ENCODE measurements at regions not wholly inside any gene's neighbourhood (a gene's known extent, or its start where the extent isn't known, plus 50 kb on each side); places are given as distances from the start of the nearest gene placed in this dataset.

DNA sequence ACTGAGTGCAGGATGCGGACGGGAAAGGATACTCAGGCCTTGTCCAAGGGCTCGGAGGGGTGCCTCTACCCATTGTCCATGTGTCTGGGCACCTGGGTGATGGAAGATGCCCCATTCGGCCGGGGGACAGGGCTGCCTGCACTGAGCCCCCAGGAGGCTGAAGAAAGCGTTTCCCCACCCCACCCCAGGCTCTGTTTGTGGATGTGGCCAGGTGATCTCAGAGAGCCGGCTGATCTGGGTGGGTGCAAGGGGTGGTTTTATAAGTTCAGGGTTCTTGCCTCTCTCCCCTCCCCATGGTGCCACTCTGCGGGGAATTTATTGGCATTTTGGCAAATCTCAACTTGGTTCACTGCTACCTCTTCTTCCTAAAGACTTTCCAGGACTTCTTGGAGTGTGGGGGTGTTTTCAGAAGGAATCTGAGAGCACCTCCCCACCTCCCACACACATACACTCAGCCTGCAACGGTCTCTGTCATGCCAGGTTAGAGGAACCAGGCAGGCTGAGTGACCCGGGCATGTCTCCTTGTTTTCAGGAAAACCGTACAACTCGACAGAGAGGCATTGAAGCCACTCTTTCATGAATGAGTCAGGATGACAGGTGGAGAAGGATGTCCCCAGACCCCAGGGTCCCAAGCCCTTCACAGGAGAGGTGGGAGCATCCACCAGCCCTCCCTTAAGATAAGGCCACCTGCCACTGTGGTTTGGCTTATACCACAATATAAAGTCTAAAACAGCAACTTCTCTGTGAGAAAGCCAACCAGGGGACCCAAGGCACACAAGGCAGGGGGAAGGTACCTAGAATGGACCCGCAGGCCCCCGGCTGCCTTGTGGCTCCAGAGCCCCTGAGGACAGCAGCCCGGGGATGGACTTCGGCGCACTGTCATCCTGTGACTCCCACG is 174.9 kb downstream of the ETS2 start:
- no peak for DNase-seq

- DNase-seq = no peak
These were observed 173.8 kb downstream of the ETS2 start for GRCh38 chr21:38979271-38980121.

DNA sequence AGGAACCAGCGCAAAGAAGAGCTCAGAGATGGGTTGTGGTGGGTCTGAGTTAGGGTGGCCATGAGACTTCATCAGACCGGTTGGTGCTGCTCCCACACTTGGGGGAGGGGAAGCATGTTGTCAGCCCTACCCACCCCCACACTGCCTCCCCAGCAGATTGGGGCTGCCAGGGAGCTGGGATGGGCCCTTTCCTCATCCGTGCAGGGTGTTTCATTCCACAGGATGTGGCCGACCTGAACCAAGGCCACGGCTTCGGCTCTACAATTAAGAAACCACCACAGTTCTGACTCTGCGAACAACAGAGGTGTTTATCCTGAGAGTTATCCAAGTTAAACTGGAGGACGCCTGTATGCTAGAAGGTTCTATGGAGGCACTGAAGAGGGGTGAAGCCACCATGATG is 171.2 kb downstream of the ETS2 start:
- no peak for DNase-seq

GRCh38 chr21:38973552-38973951 is 167.8 kb downstream of the ETS2 start:
- DNase-seq = no peak

DNA sequence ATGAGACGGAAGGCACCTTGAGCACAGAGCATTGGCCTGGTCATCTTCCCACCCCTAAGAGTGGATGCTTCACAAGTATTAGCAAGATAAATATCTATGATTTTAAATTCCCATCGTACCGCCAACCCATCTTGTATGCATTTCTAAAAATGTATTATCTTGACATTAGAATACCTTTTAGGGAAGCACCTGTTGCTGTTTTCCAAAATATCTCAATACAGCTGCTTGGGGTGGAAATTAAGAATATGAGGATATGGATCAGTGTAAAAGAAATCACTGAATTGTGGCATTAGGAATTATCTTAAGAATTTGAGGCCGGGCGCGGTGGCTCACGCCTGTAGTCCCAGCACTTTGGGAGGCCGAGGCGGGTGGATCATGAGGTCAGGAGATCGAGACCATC is 166.3 kb downstream of the ETS2 start:
- no peak for DNase-seq

- no peak for DNase-seq
These were observed 165.0 kb downstream of the ETS2 start for GRCh38 chr21:38970765-38971164.

DNA sequence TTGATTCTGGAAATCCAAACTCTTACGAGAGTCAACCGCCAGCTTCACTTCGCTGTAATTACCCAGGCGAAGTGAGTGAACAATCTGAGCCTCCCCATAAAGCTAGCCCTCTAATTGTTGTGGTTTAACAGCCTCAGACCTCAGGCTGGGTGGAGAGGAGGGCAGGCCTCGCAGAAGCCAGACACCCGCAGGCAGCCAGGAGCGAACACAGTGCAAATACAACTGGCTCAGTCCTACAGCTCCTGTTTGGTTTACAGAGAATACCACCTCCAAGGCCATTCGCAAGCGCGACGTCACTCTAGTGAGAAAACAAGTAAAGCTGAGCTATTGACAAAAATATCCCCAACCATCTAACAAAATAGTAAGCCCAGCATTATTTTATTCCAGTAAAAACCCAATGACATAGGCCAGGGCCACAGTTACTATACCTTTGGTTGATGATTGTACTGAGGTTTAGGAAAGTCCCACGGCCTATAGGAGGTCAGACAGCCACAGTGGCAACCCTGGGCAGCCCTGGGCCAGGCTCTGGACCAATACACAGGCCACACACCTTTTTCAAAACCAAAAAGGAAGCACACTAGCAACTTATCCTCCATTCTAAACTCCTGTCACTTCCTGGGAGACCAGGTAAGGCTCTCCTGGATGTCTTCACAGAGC is 163.3 kb downstream of the ETS2 start:
- peak; percentile 88 for DNase-seq

DNA sequence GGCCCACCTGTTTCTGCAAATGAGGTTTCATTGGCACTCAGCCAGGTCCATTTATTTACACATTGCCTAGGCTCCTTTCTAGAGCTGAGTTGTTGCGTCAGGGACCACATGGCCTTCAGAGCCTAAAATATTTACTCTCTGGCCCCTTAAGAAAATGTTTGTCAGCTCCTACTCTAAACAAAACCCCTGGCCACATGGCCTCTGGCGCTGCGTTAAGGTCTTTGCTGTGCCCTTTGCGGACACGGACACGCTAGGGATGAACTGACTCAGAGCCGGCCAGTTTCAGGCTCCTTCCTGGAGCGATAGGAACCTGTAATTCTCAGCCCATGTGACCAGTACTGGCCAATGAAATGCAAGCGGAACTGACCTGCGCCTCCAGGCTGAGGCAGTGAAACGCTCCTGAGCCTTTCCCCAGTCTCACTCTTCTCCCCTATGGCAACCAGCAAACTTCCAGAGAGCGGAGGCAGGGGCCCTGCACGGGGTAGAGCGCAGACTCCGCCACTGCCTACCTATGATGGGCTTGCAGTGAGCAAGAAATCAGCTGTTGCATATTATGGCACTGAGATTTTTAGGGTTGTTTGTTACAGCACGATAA is 160.3 kb downstream of the ETS2 start:
- DNase-seq = peak; percentile 90

GRCh38 chr21:38965241-38965640 is 159.5 kb downstream of the ETS2 start:
- DNase-seq = no peak

GRCh38 chr21:38963006-38963405 is 157.3 kb downstream of the ETS2 start:
- DNase-seq = no peak

DNA sequence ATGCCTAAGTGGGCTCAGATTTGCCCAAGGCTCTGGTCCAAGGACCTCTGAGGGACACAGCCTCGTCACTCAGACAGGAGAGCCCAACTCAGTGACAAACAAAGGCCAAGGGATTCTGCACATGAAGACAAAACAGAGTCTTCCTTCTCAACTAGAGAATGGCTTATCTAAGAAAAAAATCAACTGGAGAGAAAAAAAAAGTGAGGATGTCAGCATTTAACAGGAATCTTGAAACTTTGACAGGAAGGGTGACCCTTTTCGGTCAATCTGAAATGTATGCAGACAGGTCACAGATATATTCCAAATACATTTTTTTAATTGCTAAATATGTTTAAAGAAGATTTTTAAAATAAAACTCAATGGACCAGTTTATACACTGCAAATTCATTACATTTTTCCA is 154.5 kb downstream of the ETS2 start:
- no peak for DNase-seq

GRCh38 chr21:38959692-38960061 is 153.9 kb downstream of the ETS2 start:
- DNase-seq = no peak

- no peak for DNase-seq
These were observed 153.4 kb downstream of the ETS2 start for GRCh38 chr21:38958940-38959691.

GRCh38 chr21:38958323-38958705 is 152.6 kb downstream of the ETS2 start:
- no peak for DNase-seq

GRCh38 chr21:38957575-38958322 is 152.0 kb downstream of the ETS2 start:
- no peak for DNase-seq

DNA sequence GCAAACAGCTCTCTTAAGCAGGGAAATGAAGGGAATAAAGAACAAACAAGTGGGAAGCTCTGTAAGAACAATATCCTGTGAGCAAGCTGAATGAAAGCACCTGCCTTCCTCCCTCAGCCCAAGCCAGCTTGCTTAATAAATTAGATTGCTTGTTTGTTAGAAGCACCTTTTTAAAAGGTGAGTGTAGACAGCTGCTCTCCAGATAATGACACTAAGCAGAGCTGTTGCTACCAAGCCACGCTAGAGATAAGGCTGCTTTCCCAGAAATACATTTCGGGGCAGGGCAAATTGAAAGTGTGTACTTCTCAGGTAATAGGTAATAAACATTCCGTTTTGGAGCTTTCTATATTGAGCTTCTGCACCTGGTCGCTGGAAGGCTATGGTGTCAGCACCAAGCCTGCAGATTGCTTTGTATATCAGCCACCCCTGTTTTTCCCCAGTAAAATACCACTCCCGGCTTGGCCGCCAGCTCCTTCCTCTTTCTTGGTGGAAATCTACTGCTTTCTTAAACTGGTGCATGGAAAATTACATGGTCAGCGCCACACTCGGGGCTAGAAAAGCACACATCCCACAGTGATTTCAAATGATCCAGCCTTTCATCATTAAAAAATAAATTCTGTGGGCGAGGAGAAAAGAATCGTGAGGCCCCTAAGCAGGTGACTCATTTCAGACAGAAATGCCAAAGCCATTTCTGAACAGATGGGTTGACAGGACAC is 151.3 kb downstream of the ETS2 start:
- no peak for DNase-seq

- DNase-seq = no peak
These were observed 150.8 kb downstream of the ETS2 start for GRCh38 chr21:38956521-38956855.

DNA sequence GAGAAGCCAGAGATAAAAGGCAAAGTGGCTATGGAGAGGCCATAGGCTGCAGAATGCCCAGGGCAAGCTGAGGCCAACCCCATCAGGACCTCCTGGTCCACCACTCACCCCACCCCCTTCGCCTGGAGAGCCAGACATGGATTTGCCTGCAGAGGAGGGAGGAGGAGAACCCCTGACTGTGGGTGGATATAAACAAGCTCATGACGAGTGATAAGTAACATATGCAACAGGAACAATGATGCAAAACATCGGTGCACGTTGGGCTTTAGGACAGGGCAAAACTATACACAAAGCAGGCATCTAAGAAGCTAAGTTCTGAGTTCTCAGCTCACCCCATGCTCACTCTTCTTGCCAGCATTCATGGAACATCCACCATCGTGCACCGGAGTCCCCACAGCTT is 150.3 kb downstream of the ETS2 start:
- DNase-seq = no peak

- DNase-seq = no peak
These were observed 149.8 kb downstream of the ETS2 start for GRCh38 chr21:38955495-38955894.

GRCh38 chr21:38954588-38955004 is 148.9 kb downstream of the ETS2 start:
- DNase-seq = no peak

- no peak for DNase-seq
These were observed 147.8 kb downstream of the ETS2 start for GRCh38 chr21:38953516-38953915.

Data from islet precursor cell (in vitro differentiated cells).